Colon (tissue), 2 donors: ENCODE measurements at regions not wholly inside any gene's neighbourhood (a gene's known extent, or its start where the extent isn't known, plus 50 kb on each side); places are given as distances from the start of the nearest gene placed in this dataset.
"Not testable (repeated sequence)": the region's sequence is repeated elsewhere in the genome, so short reads cannot be mapped to it uniquely, and the experiment has no call there.

Experiments
- FAIRE-seq: peaks from 2 replicates; lab custom pipeline; 2012; peaks lifted over from hg19 to GRCh38; lab: Jason Lieb, UNC
- donor health status: control.
- donor health status: control.

DNA sequence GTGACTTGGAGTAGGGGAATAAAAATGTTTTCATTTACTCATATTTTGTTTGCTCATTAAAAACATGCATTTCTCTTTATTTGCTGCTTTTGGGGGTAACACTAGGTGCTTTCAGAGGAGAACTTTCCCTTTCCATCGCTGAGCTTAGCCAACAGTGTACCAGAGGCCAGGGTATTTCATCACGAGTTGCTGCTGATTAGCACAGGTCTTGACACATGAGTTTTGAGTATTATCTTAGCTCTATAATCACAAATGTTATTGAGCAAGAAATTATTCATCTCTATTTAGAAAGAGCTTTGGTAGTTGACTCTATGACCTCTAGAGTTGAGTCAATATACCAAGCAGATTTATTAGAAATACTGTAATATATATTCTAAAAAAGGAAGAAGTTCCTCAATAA, 375.9 kb downstream of the NXPH1 start:
- no peak for FAIRE-seq

DNA sequence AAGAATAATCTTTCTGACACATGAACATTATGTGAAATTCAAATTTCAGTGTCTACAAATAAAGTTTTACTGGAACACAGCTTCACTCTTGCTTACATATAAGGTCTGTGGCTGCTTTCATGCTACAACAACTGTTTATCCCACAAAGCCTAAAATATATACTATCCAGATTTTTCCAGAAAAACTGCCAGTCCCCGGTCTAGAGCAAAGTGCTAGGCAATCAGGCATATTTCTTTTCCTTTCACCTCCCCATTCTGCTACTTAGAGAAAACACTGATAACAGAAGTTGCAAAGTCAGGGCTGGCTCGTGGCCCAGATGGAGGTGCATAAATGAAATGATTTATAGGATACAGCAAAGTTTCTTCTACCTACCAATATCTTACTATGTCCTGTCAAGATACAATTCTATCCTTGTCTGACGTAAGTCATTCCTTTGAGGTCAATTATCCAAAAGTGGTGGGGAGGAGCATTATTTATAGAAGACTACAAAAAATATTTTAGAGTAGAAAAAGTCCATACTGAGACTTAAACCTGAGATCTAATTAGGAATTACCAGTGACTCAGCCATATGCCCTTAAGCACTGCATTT, 384.1 kb downstream of the NXPH1 start:
- FAIRE-seq = no peak

DNA sequence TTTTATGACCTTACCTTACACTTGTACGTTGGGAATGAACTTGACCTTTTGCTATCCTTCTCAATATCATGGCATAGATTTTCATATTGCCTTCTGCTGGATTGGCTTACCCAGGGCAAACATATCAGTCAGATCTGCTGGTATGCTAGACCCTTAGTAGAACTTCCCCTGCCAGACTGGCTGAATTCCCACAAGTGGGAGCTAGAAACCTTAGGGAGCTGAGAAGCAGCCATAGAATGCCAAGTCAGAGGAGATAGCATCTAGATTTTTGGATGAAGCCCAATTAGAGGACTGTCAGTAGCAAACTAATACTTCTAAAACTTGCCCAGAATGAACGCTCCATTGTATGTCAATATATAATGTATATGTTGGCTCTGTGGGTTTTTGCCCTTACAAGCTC, 385.0 kb downstream of the NXPH1 start:
- no peak for FAIRE-seq

DNA sequence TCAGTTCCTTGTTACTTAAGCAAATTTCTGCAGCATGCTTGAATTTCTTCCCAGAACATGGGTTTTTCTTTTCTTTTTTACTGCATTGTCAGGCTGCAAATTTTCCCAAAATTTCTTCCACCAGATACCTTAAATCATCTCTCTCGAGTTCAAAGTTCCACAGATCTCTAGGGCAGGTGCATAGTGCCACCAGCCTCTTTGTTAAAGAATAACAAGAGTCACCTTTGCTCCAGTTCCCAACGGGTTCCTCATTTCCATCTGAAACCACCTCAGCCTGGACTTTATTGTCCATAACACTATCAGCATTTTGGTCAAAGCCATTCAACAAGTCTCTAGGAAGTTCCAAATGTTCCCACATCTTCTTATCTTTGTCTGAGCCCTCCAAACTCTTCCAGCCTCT, 389.2 kb downstream of the NXPH1 start:
- FAIRE-seq = no peak

DNA sequence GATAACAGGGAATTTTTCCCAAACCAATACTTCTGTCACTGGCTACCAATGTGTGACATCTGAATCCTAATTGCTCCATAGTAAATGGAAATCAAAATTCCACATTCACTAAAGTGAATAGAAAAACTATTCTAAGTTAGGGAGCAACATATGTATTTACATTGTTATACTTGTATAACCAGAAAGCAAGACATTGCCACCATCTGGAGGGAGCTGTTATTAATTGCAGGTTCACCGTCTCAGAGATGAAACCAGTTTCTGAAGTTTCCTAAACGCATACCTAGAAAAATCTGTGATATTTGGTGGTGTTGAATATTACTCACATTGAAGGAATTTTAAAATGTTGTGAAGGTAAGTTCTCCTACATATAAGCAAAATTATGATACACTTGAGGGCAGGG, 390.1 kb downstream of the NXPH1 start:
- FAIRE-seq = no peak

DNA sequence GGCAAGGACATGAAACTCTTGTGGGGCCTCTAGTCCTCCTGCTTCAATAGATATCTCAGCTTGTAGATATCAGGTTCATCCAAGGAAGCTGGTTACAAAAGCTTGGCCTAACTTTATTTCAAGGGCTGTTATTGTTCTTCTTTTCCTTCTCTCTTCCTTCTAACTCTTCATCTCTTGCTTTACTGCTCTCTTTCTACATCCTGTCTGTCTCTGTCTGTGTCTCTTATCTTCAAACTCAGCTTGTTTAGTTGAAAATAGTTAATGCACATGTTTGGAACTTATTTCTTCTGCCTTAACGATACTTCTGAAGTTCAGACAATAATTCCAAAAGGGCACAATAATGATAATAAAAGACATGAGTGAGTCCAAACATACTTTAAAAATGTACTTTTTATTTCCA, 393.9 kb downstream of the NXPH1 start:
- FAIRE-seq = no peak

DNA sequence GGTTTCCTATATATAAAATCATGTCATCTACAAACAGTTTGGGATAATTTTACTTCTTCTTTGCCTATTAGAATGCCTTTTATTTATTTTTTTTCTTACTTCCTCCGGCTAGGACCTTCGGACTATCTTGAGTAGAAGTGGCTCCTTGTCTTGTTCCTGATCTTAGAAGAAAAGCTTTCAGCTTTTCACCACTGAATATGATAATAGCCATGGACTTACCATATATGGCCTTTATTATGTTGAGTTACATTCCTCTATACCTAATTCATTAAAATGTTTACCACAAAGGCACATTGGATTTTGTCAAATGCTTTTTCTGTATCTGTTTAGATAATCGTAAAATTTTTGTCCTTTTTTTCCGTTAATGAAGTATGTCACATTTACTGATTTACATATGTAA, 395.7 kb downstream of the NXPH1 start:
- FAIRE-seq = no peak

DNA sequence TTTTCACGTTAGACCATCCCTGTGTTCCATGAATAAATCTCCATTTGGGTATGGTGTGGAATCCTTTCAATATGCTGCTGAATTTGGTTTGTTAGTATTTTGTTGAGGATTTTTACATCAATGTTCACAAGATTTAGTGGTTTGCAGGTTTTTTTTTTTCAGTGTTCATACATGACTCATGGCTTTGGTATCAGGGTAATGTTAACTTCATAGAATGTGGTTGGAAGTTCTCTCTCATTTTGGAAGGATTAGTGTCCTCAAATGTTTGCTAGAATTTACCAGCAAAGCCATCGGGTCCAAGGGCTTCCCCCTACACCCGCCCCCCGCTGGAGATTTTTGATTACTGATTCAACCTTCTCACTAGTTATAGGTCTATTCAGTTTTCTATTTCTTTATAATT, 398.0 kb downstream of the NXPH1 start:
- no peak for FAIRE-seq

DNA sequence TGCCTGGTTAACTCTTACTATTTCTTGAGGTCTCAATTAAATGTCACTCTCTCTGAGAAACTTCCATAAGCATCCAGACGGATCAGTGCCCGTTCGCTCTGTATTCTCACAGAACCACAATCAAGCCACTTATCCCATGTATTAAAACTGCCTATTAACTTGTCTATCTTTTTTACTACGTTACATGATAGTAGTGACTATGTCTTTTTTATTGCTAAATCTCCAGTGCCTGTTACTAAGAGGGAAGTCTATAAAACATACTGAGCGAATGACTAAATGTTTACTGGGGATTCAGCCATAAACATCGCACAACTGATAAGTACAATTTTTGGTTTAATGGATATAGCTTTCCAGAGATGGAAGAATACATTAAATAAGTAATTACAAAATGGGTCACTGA, 399.9 kb downstream of the NXPH1 start:
- FAIRE-seq = no peak

DNA sequence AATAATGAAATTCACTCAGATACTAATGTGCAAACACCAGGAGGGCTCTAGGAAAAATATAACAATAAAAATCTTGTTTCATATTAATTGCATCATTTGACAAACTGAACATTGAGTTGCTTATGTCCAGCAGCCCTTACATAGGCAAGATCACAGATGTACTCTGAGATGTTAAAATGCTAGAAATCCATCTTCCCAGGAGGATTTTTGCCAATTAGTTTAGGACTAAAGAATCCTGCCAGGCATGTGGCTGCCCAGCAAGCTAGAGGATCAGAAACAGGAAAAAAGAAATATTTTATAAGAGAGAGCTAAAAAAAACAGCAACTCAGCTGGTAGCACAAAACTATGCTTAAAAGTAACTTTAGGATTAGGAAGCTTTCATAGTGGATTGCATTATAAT, 407.8 kb downstream of the NXPH1 start:
- FAIRE-seq = no peak

DNA sequence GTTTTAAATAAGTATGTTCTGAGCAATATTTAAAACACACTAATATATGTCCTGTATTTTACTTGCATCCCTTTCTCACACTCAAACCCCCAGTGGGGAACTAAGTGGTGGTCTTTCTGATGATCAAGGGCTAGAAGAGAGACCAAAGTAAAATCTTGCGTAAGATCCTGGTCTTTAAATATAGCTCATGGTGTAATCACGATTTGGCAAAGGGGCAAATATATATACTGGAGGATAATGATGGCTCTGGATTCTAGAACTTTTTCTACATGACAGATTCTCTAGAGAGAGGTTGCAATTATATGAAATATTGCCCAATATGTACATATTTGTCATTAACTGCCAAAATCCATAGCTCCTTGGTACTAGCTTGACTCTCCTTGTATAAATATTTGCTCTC, 438.3 kb downstream of the NXPH1 start:
- FAIRE-seq = no peak

DNA sequence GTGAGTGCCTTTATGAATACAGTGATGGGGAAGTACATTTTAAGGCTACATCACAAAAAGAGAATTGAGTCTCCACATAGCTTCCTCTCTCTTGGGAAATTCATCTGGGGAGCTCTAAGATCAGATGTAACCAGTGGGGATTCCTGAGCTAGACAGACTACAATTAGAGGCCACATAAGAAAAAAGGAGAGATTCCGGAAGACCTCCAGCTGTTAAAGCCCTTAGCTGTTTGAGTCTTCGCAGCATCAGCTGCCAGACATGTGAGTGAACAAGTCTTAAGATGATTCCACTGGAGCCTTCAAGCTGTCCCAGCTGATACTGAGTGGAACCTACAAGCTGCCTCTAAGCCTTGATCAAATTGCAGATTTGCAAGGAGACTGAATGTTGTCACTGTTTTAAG, 448.5 kb downstream of the NXPH1 start:
- FAIRE-seq = no peak

DNA sequence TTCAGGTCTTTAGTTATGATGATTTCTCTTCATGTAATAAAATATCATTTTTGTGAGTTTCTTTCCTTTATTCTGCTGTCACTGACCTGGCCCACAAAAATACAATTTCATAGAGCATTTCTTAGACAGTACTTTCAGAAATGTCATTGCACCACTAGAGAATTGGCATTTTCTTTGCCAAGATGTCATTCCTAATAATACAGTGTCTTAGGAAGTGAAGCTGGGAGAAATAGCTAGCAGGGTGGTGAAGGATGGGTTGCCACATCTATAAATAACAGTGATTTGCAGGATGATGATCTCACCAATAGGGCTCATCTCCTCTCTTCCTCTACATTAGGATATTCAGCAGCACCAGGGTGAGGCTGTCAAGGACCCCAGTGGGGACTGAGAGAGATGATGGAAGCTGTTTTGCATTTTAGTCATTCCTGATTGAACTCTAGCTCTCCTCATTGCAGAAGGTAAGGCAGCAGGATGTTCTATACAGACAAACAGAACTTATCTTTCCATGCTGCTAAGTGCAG, 452.1 kb downstream of the NXPH1 start:
- FAIRE-seq = no peak

DNA sequence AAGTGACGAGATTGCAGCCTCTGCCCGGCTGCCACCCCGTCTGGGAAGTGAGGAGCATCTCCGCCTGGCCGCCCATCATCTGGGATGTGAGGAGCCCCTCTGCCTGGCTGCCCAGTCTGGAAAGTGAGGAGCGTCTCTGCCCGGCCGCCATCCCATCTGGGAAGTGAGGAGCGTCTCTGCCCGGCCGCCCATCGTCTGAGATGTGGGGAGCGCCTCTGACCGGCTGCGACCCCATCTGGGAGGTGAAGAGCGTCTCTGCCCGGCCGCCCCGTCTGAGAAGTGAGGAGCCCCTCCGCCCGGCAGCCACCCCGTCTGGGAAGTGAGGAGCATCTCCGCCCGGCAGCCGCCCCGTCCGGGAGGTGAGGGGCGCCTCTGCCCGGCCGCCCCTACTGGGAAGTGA, 456.9 kb downstream of the NXPH1 start:
- FAIRE-seq = not testable (repeated sequence)

DNA sequence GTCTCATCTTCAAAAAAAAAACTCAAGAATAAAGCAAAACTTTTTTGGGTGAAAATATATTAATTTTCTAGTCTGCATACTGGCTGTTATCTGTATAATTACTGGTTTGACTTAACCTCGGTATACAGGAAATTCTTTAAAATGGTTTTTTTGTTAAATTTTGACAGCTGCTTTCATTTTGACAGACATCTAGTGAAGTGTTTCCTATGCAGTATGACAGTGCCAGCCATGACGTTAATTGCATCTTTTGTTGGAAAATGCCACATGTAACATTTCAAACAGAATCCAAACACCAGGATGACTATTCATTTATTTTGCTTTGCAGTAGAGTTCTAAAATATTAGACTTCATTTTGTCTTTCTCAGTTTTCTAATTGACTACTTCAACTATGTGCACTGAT, 460.4 kb downstream of the NXPH1 start:
- FAIRE-seq = no peak

DNA sequence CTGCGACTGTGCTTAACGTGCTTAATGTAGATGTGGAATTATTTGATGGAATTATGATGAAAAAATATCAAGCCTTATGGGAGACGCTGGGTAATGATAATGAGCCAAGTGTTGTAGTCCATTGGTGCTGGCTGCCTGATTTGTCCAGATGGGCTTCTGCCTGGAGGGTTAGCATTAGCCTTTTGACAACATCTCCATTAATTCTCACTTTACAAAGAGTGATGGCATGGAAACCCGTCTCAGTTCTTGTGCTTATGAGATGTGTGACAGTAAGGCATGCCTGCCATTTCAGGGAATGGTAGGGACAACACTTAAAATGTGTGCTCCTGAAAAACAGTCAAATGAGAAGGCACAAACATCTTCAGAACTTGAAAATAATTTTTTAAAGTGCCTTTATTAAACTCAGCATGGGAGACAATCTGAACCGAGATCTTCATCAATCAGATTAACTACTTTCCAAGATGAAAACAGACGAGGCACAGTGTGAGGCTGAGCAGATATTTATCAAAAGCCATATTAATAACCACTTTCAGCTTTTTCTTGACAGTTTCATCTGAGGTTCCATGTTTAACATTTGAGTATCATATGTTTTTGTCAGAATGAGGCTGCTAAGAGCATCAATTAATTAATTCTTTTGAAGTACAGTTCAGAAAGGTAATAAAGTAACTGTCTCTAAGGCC, 473.1 kb downstream of the NXPH1 start:
- FAIRE-seq = no peak

DNA sequence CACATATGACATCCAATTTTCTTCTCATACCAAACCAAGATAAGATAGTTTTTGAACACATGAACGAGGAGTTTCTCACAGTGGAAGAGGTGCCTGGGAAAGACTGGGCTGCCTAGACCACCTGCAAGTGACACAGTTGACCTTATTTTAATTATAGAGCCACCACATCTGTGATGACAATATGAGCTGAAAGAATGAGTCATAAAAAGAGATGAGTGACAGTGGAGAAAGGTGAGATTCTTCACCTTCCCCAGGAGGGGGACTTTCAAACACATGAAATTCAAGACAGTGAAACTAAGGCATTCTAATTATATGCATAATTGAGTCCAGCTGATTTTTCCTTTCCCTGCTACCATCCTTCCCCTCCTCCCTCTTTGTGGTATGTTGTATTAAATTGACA, 475.5 kb downstream of the NXPH1 start:
- no peak for FAIRE-seq

DNA sequence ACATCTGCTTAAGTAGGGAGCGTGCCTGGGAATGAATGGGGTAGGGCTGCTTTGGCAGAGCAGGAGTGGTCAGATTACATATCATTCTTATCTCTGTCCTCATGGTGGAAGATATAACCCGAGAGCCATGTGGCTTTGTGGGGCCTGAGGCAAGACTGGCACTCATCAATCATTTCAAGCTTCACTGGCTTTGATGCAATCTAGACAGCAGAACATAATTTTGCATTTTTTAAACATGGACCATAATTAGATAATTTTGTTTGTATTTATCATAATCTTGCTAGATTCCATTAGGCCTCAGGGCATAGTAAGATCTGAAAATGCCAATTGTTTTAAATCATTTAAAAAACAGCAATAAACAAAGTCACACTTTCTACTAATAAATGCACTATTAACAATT, 480.3 kb downstream of the NXPH1 start:
- no peak for FAIRE-seq

DNA sequence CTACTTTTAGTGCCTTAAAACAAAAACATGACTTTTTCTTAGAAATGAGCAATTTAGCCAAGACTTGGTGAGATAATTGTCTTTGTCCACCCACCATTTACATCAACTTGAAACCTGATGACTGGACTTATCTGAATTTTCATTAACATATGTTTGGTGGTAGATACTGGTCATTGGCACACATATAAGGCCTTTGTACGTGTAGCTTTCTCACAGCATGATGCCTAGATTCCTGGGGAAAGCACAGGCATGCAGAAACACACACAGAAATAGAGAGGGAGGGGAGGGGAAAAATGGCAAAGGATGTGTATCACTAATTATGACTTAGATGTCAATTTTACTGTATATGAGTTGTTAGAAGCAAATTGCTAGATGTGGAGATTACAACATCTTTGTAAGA, 488.4 kb downstream of the NXPH1 start:
- FAIRE-seq = no peak

DNA sequence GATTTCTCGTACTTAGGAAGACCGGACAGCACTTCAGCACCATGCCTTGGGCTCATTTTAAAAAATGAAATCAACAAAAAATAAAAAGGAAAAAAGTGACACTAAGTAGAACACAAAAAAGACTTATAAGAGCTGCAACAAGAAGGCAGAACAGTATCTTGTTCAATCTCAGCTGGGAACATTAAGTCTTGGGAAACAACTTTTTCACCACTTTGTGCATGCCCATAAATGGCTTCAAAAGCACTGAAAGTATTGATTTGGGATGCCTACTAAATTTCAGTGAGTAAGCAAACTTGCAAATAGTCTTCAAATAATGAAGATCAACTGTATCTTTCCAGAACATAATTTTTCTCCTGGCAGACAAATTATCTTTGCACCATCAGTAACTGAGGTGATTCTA, 489.3 kb downstream of the NXPH1 start:
- no peak for FAIRE-seq

DNA sequence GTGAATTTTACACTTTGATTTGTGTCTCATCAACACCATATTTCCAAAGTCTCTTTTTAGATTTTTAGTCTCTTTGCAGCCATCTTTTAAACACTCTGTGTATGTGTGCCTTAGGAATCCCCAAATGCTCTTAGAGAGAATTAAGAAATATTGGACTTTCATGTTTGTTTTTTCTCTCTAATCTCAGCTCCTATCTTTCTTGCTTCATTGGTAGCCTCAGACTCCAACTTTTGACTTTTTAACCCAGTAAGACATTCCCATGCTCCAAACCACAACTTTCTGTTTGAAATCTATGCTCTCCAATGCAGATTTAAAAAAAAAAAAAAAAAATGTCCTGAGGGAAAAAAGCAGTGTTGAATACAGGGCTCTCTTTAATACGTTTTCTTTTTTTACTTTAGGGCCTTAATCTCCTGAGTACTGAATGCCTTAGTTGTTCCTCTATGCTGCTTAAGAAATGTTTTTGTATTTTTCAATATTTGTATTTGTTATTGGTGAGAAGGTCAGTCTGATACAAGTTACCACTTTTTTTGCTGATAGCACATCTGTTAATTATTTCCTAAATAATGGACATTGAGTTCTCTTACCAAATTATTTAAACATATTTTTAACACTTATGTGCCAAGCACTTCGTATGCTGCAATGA, 489.9 kb downstream of the NXPH1 start:
- FAIRE-seq = no peak

DNA sequence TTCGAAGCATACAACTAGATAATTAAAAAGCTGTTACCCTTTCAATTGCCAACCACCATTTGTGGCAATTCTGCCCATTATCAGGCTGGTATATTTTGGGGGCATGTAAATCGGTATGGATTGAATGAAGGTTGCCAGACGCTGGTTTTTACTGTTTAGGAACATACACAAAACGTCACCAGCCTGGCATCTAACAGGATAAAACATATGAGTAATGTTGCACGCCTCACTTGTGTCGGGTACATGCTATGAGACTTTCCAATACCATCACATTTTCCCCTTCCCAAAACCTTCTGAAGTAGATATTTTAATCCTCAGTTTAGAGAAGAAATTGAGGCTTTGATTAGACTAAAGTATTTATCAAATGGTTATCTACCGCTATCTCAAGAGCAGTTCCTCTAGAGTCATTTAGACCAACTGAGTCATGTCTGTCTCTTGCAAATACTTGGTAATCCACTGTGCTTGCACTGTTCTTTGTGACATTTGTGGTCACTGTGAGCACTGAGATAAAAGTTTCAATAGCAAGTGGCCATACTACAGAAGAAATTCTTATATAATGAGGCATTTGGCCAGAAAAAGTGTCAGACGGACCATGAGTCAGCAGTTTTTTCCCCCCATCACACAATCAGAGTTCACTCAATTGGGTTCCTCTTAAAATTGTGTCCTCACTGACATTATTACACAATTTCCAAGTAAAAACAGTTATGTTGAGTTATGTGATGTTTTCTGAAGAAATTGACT, 498.7 kb downstream of the NXPH1 start:
- FAIRE-seq = no peak

DNA sequence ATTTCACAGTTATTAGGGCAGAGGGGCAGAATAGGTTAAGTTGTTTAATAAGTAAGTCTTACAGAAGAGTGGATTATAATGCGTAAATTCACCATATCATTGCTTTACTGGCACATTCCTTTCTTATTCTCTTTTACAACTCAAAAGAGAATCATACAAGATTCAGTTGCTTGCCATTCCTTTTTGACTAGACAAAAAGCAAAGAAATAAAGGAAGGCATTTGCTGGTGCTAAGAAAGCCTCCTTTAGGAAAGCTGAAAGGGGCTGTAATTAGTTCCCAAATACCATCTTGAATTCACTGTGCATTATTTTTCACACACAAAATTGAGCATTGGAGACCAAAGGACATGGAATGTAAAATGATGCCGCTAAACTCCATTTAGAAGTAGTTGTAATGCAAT, 499.3 kb downstream of the NXPH1 start:
- FAIRE-seq = no peak
